ENCODE measurements at regions not wholly inside any gene's neighbourhood (a gene's known extent, or its start where the extent isn't known, plus 50 kb on each side); places are given as distances from the start of the nearest gene placed in this dataset.

DNA sequence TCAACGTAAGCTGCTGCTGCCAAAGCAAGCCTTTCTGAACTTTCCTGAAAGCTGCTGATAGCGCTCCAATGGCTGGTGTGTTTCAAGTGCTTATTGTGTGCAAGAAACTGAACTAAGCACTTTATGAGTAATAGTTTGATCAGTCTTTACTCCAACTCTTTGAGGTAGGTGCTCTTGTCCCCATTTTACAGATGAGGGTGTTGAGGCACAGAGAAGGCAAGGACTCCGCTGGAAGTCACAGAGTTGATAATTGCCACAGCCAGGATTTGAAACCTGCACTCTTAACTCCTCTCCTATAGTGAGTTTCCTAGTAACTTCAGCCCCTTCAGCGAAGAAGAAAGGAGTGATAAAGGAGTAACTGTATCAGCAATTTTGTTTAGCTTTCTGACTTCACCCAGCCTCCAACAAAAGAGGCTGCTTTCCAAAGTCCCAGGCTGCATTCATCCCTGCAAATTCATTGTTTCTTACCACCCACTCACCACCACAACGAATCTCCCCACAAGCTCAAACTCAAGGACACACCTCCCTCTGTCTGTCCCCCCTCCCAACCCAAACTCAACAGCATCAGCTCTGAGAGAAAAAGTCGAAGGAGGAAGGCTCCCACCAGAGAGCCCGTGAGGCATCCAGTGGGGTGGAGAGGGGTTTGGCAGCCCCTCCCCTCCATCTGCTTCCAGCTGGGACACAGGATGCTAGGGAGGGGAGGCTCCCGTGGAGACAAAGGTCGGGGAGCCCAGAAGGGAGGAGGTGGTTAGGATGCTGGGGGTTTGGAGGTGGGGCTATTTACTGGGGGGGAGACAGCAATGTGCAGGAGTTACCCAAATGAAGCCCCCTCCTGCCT is 139.6 kb downstream of the NAV1 start:
- H3K4me1 Mint-ChIP-seq, result no peaks in the 10 kb centered on the region
- H3K27ac Mint-ChIP-seq, result no peak overlapping the region
- no peak for DNase-seq
- no peaks in the 10 kb centered on the region for H3K9me3 Mint-ChIP-seq
- H3K36me3 Mint-ChIP-seq, result no peaks in the 10 kb centered on the region
- no peak overlapping the region for H3K4me3 Mint-ChIP-seq
- H3K27me3 Mint-ChIP-seq (ENCODE audit: low read depth in 3 of 3), result peaks cover 0 to 6% (median 4%) of the 10 kb centered on the region in 3 donors

DNA sequence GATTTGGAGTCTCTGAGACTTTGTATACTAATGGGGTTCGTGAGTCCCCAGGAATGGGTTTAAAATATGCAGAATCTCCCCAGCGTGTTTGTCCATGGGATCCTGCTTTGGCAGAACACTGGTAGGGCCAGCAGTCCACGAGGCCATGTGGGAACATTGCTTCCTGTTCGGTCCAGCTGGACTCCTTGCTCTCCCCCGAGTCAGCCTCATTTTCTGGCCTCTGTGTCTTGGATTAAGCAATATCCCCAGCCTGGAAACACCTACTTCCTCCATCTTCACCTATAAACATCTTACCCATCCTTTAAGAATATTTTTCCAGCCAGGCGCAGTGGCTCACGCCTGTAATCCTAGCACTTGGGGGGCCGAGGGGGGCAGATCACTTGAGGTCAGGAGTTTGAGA is 142.4 kb downstream of the NAV1 start:
- Mint-ChIP-seq H3K27me3 (ENCODE audit: low read depth in 3 of 3) (peaks cover 3 to 6% (median 5%) of the 10 kb centered on the region in 3 donors), H3K9me3 (no peaks in the 10 kb centered on the region), H3K4me3 (no peak overlapping the region), H3K4me1 (no peaks in the 10 kb centered on the region), H3K27ac (no peak overlapping the region), H3K36me3 (no peaks in the 10 kb centered on the region)
- DNase-seq, result no peak

DNA sequence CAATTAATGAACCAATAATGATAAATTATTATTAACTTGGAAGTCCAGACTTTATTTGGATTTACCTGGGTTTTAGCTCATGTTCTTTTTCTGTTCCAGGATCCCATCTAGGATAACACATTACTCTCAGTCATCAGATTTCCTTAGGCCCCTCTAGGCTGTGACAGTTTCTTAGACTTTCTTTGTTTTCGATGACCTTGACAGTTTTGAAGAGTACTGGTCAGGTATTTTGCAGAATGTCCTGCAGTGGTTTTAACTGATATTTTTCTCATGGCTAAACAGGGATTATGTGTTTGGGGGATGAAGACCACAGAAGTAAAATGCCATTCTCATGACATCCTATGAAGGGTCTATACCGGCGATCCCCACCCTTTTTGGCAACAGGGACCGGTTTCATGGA is 144.0 kb downstream of the NAV1 start:
- DNase-seq, result no peak
- H3K27me3 Mint-ChIP-seq (ENCODE audit: low read depth in 3 of 3), result peaks cover 3 to 8% (median 5%) of the 10 kb centered on the region in 3 donors
- no peaks in the 10 kb centered on the region for H3K9me3 Mint-ChIP-seq
- H3K36me3 Mint-ChIP-seq, result no peaks in the 10 kb centered on the region
- H3K4me3 Mint-ChIP-seq, result no peak overlapping the region
- no peaks in the 10 kb centered on the region for H3K4me1 Mint-ChIP-seq
- no peak overlapping the region for H3K27ac Mint-ChIP-seq

DNA sequence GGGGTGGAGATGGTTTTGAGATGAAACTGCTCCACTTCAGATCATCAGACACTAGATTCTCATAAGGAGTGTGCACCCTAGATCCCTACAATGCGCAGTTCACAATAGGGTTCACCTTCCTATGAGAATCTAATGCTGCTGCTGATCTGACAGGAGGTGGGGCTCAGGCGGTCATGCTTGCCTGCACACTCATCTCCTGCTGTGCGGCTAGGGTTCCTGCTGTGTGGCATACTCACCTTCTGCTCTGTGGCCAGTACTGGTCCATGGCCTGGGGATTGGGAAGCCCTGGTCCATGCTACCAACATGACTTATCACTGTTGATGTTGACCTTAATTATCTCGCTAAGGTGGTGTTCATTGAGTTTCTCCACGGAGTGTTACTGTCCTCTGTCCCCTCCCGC is 144.5 kb downstream of the NAV1 start:
- DNase-seq, result no peak
- Mint-ChIP-seq H3K27ac (no peak overlapping the region), H3K9me3 (no peaks in the 10 kb centered on the region), H3K4me1 (no peaks in the 10 kb centered on the region), H3K27me3 (ENCODE audit: low read depth in 3 of 3) (peaks cover 3 to 8% (median 5%) of the 10 kb centered on the region in 3 donors), H3K36me3 (no peaks in the 10 kb centered on the region), H3K4me3 (no peak overlapping the region)

DNA sequence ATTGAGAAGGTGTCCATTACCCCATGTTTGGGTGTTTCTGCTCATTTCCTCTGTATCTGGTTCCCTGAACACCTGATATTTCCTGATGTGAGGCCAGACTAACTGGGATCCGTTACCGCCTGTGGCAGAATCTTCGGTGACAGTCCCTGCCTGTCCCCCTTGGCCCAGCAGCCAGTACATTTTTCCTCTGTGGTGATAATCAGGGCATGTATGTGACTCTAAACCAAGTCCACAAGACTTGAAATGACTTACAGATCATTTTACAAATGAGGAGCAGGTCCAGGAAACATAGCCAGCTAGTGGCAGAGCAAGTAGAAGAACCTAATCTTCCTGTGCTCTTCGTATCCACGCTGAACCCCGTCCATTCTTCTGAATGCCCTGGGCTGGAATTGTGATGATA is 143.5 kb upstream of the IPO9 start:
- no peak for DNase-seq
- H3K36me3 Mint-ChIP-seq, result no peaks in the 10 kb centered on the region
- H3K9me3 Mint-ChIP-seq, result no peaks in the 10 kb centered on the region
- peaks cover 1 to 3% (median 3%) of the 10 kb centered on the region in 3 donors for H3K27me3 Mint-ChIP-seq (ENCODE audit: low read depth in 3 of 3)
- H3K27ac Mint-ChIP-seq, result no peak overlapping the region
- no peaks in the 10 kb centered on the region for H3K4me1 Mint-ChIP-seq
- H3K4me3 Mint-ChIP-seq, result no peak overlapping the region

DNA sequence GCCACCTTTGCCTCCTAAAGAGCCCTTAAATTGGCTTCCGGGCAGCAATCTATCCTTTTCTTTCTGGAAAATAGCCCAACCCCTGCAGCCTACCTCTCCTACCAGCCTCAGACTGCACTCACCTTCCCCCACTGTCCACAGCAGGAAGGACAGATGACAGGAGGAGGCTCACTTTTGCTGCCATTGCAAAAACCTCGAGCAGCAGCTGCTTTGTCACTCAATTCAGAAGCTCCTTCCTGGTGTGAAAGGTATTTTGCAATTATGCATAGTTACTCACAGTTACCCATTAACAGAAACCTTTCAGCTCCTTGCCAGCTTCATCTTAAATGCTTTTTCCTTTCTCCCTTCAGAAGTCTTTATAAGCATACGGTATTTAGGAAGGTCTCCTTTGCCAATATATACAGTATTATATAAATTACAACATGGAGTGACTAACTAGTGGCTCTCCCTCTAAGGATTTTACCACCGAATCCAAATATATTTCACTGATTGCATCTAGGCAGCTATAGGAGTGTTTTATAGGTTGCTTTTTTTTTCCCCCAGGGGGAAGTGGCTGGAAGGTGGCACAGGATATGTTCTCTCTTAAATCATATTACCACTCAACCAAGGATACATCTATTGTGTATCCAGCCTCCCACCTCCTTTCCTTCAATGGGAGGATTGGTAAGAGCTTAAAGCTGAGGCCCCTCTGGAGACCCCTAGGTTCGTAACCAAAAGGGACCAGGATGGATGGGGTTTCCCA is 142.1 kb upstream of the IPO9 start:
- no peak for DNase-seq
- H3K27me3 Mint-ChIP-seq (ENCODE audit: low read depth in 3 of 3), result peaks cover 1 to 3% (median 3%) of the 10 kb centered on the region in 3 donors
- no peak overlapping the region for H3K4me3 Mint-ChIP-seq
- no peaks in the 10 kb centered on the region for H3K36me3 Mint-ChIP-seq
- no peaks in the 10 kb centered on the region for H3K4me1 Mint-ChIP-seq
- no peak overlapping the region for H3K27ac Mint-ChIP-seq
- H3K9me3 Mint-ChIP-seq, result no peaks in the 10 kb centered on the region

DNA sequence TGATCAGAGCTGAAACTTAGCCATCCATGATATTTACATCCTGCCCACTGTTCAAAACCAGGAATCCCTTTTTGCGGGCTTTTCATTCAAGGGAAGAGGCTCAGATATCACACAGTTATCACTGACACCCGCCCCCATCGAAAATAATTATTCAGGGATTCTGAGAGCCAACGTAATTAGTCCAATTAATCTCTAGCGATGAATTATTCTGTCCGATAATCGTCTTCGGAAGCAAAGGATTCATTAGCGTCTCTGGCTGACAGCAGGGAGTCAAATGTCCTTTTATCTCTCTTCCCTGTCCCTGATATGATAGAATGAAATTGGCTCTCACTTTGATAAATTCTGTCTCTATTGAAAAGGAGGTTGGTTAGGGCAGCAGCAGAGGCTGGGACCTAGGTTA is 140.4 kb upstream of the IPO9 start:
- Mint-ChIP-seq H3K4me3 (no peak overlapping the region), H3K27ac (no peak overlapping the region), H3K4me1 (no peaks in the 10 kb centered on the region), H3K9me3 (no peaks in the 10 kb centered on the region), H3K27me3 (ENCODE audit: low read depth in 3 of 3) (peaks cover 1 to 3% (median 3%) of the 10 kb centered on the region in 3 donors), H3K36me3 (no peaks in the 10 kb centered on the region)
- no peak for DNase-seq

DNA sequence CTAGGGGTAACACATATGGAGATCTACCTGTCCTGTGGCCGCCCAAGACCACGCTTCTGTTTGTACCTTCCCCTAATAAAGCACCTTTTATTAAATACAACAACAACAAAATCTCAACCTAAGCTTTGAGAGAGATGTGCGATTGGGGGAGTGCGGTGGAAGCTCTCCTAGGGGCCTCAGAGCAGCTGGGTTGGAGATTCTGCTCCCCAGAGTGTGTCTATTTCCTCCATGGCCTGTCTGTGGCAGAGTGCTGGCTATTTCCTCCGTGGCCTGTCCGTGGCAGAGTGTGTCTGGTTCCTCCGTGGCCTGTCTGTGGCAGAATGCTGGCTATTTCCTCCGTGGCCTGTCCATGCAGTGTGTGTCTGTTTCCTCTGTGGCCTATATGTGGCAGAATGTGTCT is 139.3 kb upstream of the IPO9 start:
- DNase-seq, result no peak
- Mint-ChIP-seq H3K36me3 (no peaks in the 10 kb centered on the region), H3K27me3 (ENCODE audit: low read depth in 3 of 3) (peaks cover 1 to 6% (median 5%) of the 10 kb centered on the region in 3 donors), H3K4me1 (no peaks in the 10 kb centered on the region), H3K4me3 (no peak overlapping the region), H3K9me3 (no peaks in the 10 kb centered on the region), H3K27ac (no peak overlapping the region)

DNA sequence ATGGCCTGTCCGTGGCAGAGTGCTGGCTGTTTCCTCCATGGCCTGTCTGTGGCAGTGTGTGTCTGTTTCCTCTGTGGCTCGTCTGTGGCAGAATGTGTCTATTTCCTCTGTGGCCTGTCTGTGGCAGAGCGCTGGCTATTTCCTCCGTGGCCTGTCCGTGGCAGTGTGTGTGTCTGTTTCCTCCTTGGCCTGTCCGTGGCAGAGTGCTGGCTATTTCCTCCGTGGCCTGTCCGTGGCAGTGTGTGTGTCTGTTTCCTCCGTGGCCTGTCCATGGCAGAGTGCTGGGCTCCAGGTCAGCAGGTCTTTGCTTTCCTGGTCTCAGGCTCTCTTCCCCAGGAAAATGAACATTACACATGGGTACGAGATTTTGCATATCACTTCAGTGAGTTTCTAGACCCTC is 138.4 kb upstream of the IPO9 start:
- Mint-ChIP-seq H3K36me3 (no peaks in the 10 kb centered on the region), H3K9me3 (no peaks in the 10 kb centered on the region), H3K27me3 (ENCODE audit: low read depth in 3 of 3) (peaks cover 0 to 6% (median 3%) of the 10 kb centered on the region in 3 donors), H3K4me1 (no peaks in the 10 kb centered on the region), H3K4me3 (no peak overlapping the region), H3K27ac (peak overlapping the region in 1 of 6 donors; percentile 67)
- DNase-seq, result no peak

DNA sequence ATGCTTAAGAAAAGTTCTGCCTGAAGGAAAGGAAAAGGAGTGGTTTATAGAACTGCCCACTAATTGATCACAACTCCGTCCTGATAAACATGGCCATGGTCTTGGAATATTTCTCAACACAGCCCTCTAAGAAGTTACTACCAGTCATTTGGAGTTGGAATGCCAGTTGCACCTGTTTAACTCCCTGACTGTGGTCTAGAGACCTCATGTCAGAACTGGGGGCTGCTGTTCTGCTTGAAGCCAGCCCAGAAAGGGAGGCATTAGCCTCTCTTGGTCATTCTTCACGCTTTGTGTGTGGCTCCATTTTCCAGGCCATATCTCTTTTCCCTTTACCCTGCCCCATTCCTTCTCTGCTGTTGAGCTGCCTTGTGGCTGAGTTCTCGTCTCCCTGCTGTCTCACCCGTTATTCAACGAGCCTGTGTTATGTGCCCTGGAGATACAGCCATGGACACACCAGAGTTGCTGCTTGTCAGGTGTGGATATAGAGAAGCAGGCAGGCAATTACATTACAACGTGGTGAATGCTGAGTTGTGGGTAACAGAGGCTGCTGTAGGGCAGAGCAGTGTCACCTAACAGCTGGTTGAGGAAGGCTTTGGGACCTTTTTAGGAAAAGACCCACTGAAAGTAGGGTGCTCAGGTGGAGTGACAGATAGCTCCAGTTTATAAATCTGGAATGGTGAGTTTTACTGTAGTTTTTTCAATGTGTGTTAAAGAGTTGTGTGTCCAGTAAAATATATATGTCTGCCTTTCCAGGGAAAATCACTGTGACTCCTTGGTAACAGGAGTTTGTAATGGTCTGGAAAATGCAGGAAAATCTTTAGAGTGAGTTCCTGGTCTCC is 137.0 kb upstream of the IPO9 start:
- no peak for DNase-seq
- no peaks in the 10 kb centered on the region for H3K9me3 Mint-ChIP-seq
- H3K36me3 Mint-ChIP-seq, result no peaks in the 10 kb centered on the region
- no peaks in the 10 kb centered on the region for H3K4me1 Mint-ChIP-seq
- no peak overlapping the region for H3K4me3 Mint-ChIP-seq
- H3K27ac Mint-ChIP-seq, result no peak overlapping the region
- H3K27me3 Mint-ChIP-seq (ENCODE audit: low read depth in 3 of 3), result peaks cover 0 to 3% (median 2%) of the 10 kb centered on the region in 3 donors

DNA sequence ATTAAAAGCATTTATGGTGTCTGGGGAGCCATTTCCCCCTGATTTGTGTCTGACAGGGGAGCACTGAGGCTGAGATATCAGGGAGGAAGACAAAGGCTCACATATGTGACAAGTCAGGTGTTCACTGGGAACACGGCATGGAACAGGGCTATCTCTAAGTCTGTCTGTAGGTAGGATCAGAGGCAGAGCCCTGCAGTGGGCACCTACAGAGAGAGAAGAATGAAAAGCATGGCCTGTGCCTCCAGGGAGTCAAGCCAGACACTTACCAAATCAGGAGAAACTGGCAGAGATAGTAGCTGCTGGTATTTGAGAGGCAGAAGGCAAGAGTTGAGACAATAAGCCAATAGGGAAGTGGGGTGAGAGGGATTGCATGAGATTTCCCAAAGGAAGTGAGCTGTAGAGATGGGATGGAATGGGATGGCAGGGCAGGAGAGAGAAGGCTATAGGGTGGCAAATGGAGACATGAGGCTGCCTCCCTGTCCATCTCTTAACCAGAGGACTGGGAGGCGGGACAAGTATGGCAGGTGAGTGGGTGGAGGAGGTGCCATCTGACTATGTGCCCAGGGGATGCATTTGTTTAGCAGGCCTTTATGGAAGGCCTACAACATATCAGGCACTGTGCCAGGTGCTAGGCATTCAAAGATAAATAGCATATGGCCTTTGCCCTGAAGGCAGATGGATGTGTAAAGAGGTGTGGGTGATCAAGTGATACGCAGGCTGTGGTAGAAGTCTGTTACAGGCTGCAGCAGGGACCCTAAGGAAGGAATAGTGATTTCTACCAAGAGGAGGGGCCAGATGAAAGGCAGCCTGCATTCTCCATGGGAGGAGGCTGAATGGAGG is 136.2 kb upstream of the IPO9 start:
- DNase-seq, result no peak
- H3K9me3 Mint-ChIP-seq, result no peaks in the 10 kb centered on the region
- H3K4me1 Mint-ChIP-seq, result no peaks in the 10 kb centered on the region
- no peak overlapping the region for H3K4me3 Mint-ChIP-seq
- peaks cover 0 to 3% (median 2%) of the 10 kb centered on the region in 3 donors for H3K27me3 Mint-ChIP-seq (ENCODE audit: low read depth in 3 of 3)
- no peaks in the 10 kb centered on the region for H3K36me3 Mint-ChIP-seq
- H3K27ac Mint-ChIP-seq, result no peak overlapping the region

DNA sequence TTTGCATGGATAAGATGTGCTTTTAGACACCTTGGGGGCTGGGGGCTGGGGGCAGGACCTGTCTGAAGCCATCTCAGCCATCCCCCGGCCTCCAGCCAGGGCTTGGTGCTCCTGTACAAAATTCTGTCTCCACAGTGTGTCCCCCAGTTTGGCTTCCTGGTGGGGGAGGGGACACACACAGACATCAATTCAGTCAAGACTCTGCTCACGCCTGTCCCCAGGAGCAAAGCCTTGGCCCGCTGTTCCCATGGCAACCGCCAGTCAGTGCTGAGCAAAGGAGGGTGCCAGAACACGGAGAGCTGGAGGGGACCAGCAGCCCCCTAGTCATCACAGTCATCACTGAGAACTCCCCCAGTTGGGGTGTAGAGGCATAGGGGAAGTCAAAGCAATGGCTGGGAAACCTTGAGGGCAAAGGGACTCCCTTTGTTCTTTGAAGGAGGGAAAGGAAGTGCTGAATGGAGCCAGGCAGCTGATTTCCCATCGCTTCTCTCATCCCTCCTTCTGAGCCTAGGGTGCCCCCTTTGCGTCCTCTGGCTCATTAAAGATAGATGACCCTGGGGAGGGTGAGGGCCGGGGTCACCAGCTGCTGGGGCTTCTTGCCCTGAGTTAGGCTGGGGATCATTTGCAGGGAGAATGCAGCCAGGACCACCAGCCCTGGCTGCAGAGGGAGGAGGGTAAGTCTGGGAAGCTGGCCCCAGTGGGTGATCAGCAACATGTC is 134.9 kb upstream of the IPO9 start:
- no peaks in the 10 kb centered on the region for H3K4me1 Mint-ChIP-seq
- no peaks in the 10 kb centered on the region for H3K36me3 Mint-ChIP-seq
- H3K4me3 Mint-ChIP-seq, result no peak overlapping the region
- H3K27me3 Mint-ChIP-seq (ENCODE audit: low read depth in 3 of 3), result peaks cover 0 to 3% (median 2%) of the 10 kb centered on the region in 3 donors
- no peak for DNase-seq
- no peak overlapping the region for H3K27ac Mint-ChIP-seq
- H3K9me3 Mint-ChIP-seq, result no peaks in the 10 kb centered on the region
